ENCODE measurements at regions not wholly inside any gene's neighbourhood (a gene's known extent, or its start where the extent isn't known, plus 50 kb on each side); places are given as distances from the start of the nearest gene placed in this dataset.
"Not testable (repeated sequence)": the region's sequence is repeated elsewhere in the genome, so short reads cannot be mapped to it uniquely, and the experiment has no call there.

- CTCF ChIA-PET (ENCODE audit: low intra/inter-chr PET ratio, low total read pairs); DNase-seq (ENCODE audit: low spot score); H3K27ac ChIP-seq (ENCODE audit: extremely low read length, insufficient read depth, low read length); intact Hi-C loops (cut with micrococcal nuclease; ENCODE audit: unreplicated experiment); in situ Hi-C loops (cut with HindIII; ENCODE audit: extremely low pct_ligation_motif_present, low pct_unique_long_range_greater_than_20kb); ATAC-seq; H3K27me3 ChIP-seq (ENCODE audit: control insufficient read depth in 1 of 2, insufficient read depth in 2 of 2, low read length in 2 of 2); FAIRE-seq; H3K79me2 ChIP-seq (ENCODE audit: insufficient read depth, low read length); H2AFZ ChIP-seq (ENCODE audit: low read length); H3K4me1 ChIP-seq (ENCODE audit: insufficient read depth, low read length); POLR2A ChIA-PET; BruUV-seq (replicated peaks); H3K36me3 ChIP-seq (replicated peaks in 1 of 2; ENCODE audit: control insufficient read depth in 1 of 2, insufficient read depth in 2 of 2, low read length in 2 of 2); H3K4me3 ChIP-seq (replicated peaks in 1 of 3; ENCODE audit: insufficient read depth in 1 of 3, low read depth in 2 of 3, low read length in 3 of 3); H3K4me2 ChIP-seq (ENCODE audit: low read depth, low read length); H3K9ac ChIP-seq (ENCODE audit: insufficient read depth, low read depth, low read length); H4K20me1 ChIP-seq (ENCODE audit: insufficient read depth, low read length); H3K9me3 ChIP-seq (ENCODE audit: low read length): not testable (repeated sequence)
- 0% methylated on average over 4 of the region's 4 CpGs for WGBS (ENCODE audit: low lambda C conversion rate)
Measured at GRCh38 chr6:85908120-85908519, 265.4 kb upstream of the SYNCRIP start.

GRCh38 chr6:85892346-85892745 is 249.7 kb upstream of the SYNCRIP start:
- no TSS peak for BruUV-seq (replicated peaks)
- ChIA-PET POLR2A (no interaction called here), CTCF (ENCODE audit: low intra/inter-chr PET ratio, low total read pairs) (no interaction called here)
- Histone ChIP-seq H3K36me3 (replicated peaks in 1 of 2; ENCODE audit: control insufficient read depth in 1 of 2, insufficient read depth in 2 of 2, low read length in 2 of 2) (no peaks in the 10 kb centered on the region), H2AFZ (ENCODE audit: low read length) (no peak overlapping the region), H3K4me1 (ENCODE audit: insufficient read depth, low read length) (no peaks in the 10 kb centered on the region), H3K79me2 (ENCODE audit: insufficient read depth, low read length) (no peaks in the 10 kb centered on the region), H3K4me3 (replicated peaks in 1 of 3; ENCODE audit: insufficient read depth in 1 of 3, low read depth in 2 of 3, low read length in 3 of 3) (no peak overlapping the region), H3K9me3 (ENCODE audit: low read length) (no peaks in the 10 kb centered on the region), H3K9ac (ENCODE audit: insufficient read depth, low read depth, low read length) (no peak overlapping the region), H3K27me3 (ENCODE audit: control insufficient read depth in 1 of 2, insufficient read depth in 2 of 2, low read length in 2 of 2) (no peaks in the 10 kb centered on the region), H3K4me2 (ENCODE audit: low read depth, low read length) (no peak overlapping the region), H3K27ac (ENCODE audit: extremely low read length, insufficient read depth, low read length) (no peak overlapping the region), H4K20me1 (ENCODE audit: insufficient read depth, low read length) (no peaks in the 10 kb centered on the region)
- in situ Hi-C loops (cut with HindIII; ENCODE audit: extremely low pct_ligation_motif_present, low pct_unique_long_range_greater_than_20kb): no loop called here
- WGBS (ENCODE audit: low lambda C conversion rate): 0% methylated on average over 1 of the region's 3 CpGs
- ATAC-seq (no peak), DNase-seq (ENCODE audit: low spot score) (no peak), FAIRE-seq (no peak)
- intact Hi-C loops (cut with micrococcal nuclease; ENCODE audit: unreplicated experiment): no loop called here
- TF ChIP-seq MBD4 (IDR thresholded peaks at IDR 0.05; ENCODE audit: borderline replicate concordance, low read length) (no peak), ATF4 (CRISPR knock-in tag; IDR thresholded peaks at IDR 0.05) (no peak), GPBP1L1 (CRISPR knock-in tag; IDR thresholded peaks at IDR 0.05) (no peak), BRF2 (CRISPR knock-in tag; IDR thresholded peaks at IDR 0.05) (no peak), NFE2L1 (CRISPR knock-in tag; IDR thresholded peaks at IDR 0.05; ENCODE audit: borderline replicate concordance) (no peak), HMGXB4 (CRISPR knock-in tag; IDR thresholded peaks at IDR 0.05; ENCODE audit: borderline replicate concordance in 1 of 2, low read depth in 1 of 2) (no peak), CENPT (CRISPR knock-in tag; IDR thresholded peaks at IDR 0.05; ENCODE audit: low read depth) (no peak), MYNN (CRISPR knock-in tag; IDR thresholded peaks at IDR 0.05; ENCODE audit: low read depth) (no peak), ZNF513 (CRISPR knock-in tag; conservative IDR thresholded peaks at IDR 0.05) (no peak), MIXL1 (CRISPR knock-in tag; IDR thresholded peaks at IDR 0.05) (no peak), ZNF883 (CRISPR knock-in tag; IDR thresholded peaks at IDR 0.05; ENCODE audit: not compliant biosample characterization) (no peak)
